AG04450 (cell line): ENCODE measurements at regions not wholly inside any gene's neighbourhood (a gene's known extent, or its start where the extent isn't known, plus 50 kb on each side); places are given as distances from the start of the nearest gene placed in this dataset.

Source experiments
- CTCF ChIA-PET: fragments of 300-600, 350-600 bp; formaldehyde crosslinking; extraction: SDS; loops from one replicate; lab custom pipeline; 2022; ENCODE audit warnings: antibody characterized with exemption, inconsistent platforms; lab: Charles Lee
- POLR2A ChIA-PET: fragments of 350-600 bp; formaldehyde crosslinking; extraction: SDS; loops from one replicate; lab custom pipeline; 2021; ENCODE audit warnings: antibody characterized with exemption, inconsistent platforms; lab: Yijun Ruan, JAX
- DNase-seq: peaks from one replicate; pipeline ENCODE4 v3.0.0-alpha.2; 2011; ENCODE audit warnings: low read depth, low spot score
- H3K27ac ChIP-seq: one replicate; pipeline ENCODE4 v1.5.1; 2012; ENCODE audit warnings: low read depth, low read length, control low read depth
- H3K27me3 ChIP-seq: one replicate; pipeline ENCODE4 v1.6.0; 2012; ENCODE audit warnings: low read length; ENCODE audit not compliant: control insufficient read depth, insufficient read depth
- H3K4me3 ChIP-seq: 2 replicates; pipeline ENCODE4 v1.5.1; 2011; ENCODE audit warnings: mild to moderate bottlenecking, low read depth, low read length, control low read depth
- H3K9me3 ChIP-seq: 2 replicates; pipeline ENCODE4 v1.5.1; 2012; ENCODE audit warnings: low read length; ENCODE audit not compliant: control insufficient read depth, insufficient read depth
- CTCF ChIP-seq: IDR thresholded peaks from 2 replicates; pipeline ENCODE4 v1.5.1; 2011; ENCODE audit warnings: low read depth, low read length, control low read depth, inconsistent platforms

- Histone ChIP-seq H3K27ac (no peak overlapping the region), H3K4me3 (no peak overlapping the region), H3K27me3 (peaks cover 13% of the 10 kb centered on the region), H3K9me3 (no peaks in the 10 kb centered on the region)
- CTCF ChIA-PET = interaction anchor here (0.6 kb wide), 1 partner anchor 396 kb away, joined by 3 read pairs; no protein-coding TSS in a partner anchor
- POLR2A ChIA-PET = no interaction called here
- no peak for TF ChIP-seq CTCF
- no peak for DNase-seq
Observed at GRCh38 chr6:14305624-14306023, 188.1 kb downstream of the CD83 start.

- Histone ChIP-seq H3K27ac (no peak overlapping the region), H3K9me3 (no peaks in the 10 kb centered on the region), H3K4me3 (no peak overlapping the region), H3K27me3 (peaks cover 13% of the 10 kb centered on the region)
- no peak for DNase-seq
- ChIA-PET POLR2A (no interaction called here), CTCF (no interaction called here)
- no peak for TF ChIP-seq CTCF
Observed at GRCh38 chr6:14306151-14306906, 188.8 kb downstream of the CD83 start.

GRCh38 chr6:14309516-14309915, 191.9 kb downstream of the CD83 start:
- Histone ChIP-seq H3K27ac (no peak overlapping the region), H3K4me3 (no peak overlapping the region), H3K9me3 (no peaks in the 10 kb centered on the region), H3K27me3 (peaks cover 8% of the 10 kb centered on the region)
- ChIA-PET CTCF (no interaction called here), POLR2A (no interaction called here)
- no peak for TF ChIP-seq CTCF
- DNase-seq = no peak

- CTCF ChIA-PET = no interaction called here
- no peak overlapping the region for H3K4me3 ChIP-seq
- peaks cover 8% of the 10 kb centered on the region for H3K27me3 ChIP-seq
- no peak for TF ChIP-seq CTCF
- H3K9me3 ChIP-seq = no peaks in the 10 kb centered on the region
- POLR2A ChIA-PET = no interaction called here
- H3K27ac ChIP-seq = no peak overlapping the region
- DNase-seq = no peak
Observed at GRCh38 chr6:14309951-14310445, 192.4 kb downstream of the CD83 start.

- no peak for DNase-seq
- POLR2A ChIA-PET = no interaction called here
- Histone ChIP-seq H3K4me3 (no peak overlapping the region), H3K9me3 (no peaks in the 10 kb centered on the region), H3K27me3 (peaks cover 5% of the 10 kb centered on the region), H3K27ac (no peak overlapping the region)
- CTCF ChIA-PET = no interaction called here
- no peak for TF ChIP-seq CTCF
Observed at GRCh38 chr6:14310960-14311359, 193.4 kb downstream of the CD83 start.
